WTC11 (cell line): ENCODE measurements at regions not wholly inside any gene's neighbourhood (a gene's known extent, or its start where the extent isn't known, plus 50 kb on each side); places are given as distances from the start of the nearest gene placed in this dataset.

ENCODE experiments used
- ATAC-seq: fragments of 200-7000 bp; cut with Tn5 transposase; 2 replicates; pipeline ENCODE4 v1.10.0; 2021; ENCODE audit warnings: mild to moderate bottlenecking, moderate library complexity
- CTCF ChIA-PET: fragments of 300-600 bp; sonication (Branson Sonifier 250); formaldehyde crosslinking; loops from one replicate; lab custom pipeline; 2021; ENCODE audit warnings: antibody characterized with exemption; lab: Charles Lee
- POLR2A ChIA-PET: fragments of 350-600 bp; sonication (Branson Sonifier 250); formaldehyde crosslinking; loops from one replicate; lab custom pipeline; 2021; ENCODE audit warnings: antibody characterized with exemption; lab: Charles Lee
- DNase-seq: peaks from one replicate; pipeline ENCODE4 v3.0.0; 2021; ENCODE audit warnings: low spot score
- H3K27ac Mint-ChIP-seq: 2 replicates; pipeline ENCODE4 v1.8.0; 2021; ENCODE audit warnings: mixed read lengths
- H3K27me3 Mint-ChIP-seq: 2 replicates; pipeline ENCODE4 v1.8.0; 2021; ENCODE audit warnings: low read depth, mild to moderate bottlenecking, moderate library complexity, mixed read lengths
- H3K36me3 Mint-ChIP-seq: 2 replicates; pipeline ENCODE4 v1.8.0; 2021; ENCODE audit warnings: mixed read lengths
- H3K4me1 Mint-ChIP-seq: 2 replicates; pipeline ENCODE4 v1.8.0; 2022; ENCODE audit warnings: mixed read lengths
- H3K4me3 Mint-ChIP-seq: 2 replicates; pipeline ENCODE4 v1.8.0; 2021; ENCODE audit warnings: mild to moderate bottlenecking, moderate library complexity, mixed read lengths
- H3K9me3 Mint-ChIP-seq: 2 replicates; pipeline ENCODE4 v1.8.0; 2021; ENCODE audit warnings: mixed read lengths
- ATF1 ChIP-seq: sonication (generic); formaldehyde crosslinking; IDR thresholded peaks from 2 replicates; pipeline ENCODE4 v1.8.1; 2023; ENCODE audit warnings: mild to moderate bottlenecking, moderate library complexity, missing genetic modification reagents
- ATF3 ChIP-seq: sonication (generic); formaldehyde crosslinking; conservative IDR thresholded peaks from 2 replicates; pipeline ENCODE4 v1.8.1; 2022; ENCODE audit warnings: mild to moderate bottlenecking, missing genetic modification reagents
- CTCF ChIP-seq: fragments of 200-600 bp; IDR thresholded peaks from 2 replicates; pipeline ENCODE4 v1.8.0; 2022; ENCODE audit warnings: antibody characterized with exemption
- E2F1 ChIP-seq: sonication (generic); formaldehyde crosslinking; IDR thresholded peaks from 2 replicates; pipeline ENCODE4 v1.8.0; 2022; ENCODE audit warnings: mild to moderate bottlenecking, missing genetic modification reagents
- FOXJ3 ChIP-seq: sonication (generic); formaldehyde crosslinking; IDR thresholded peaks from 2 replicates; pipeline ENCODE4 v1.9.0; 2021; ENCODE audit warnings: missing genetic modification reagents, mild to moderate bottlenecking, borderline replicate concordance
- GABPB1 ChIP-seq: sonication (generic); formaldehyde crosslinking; IDR thresholded peaks from 2 replicates; pipeline ENCODE4 v1.8.1; 2023; ENCODE audit warnings: mild to moderate bottlenecking, missing genetic modification reagents
- GRHL2 ChIP-seq: fragments of 250-450 bp; sonication (Bioruptor Pico); IDR thresholded peaks from 2 replicates; pipeline ENCODE4 v1.8.0; 2022; ENCODE audit warnings: mild to moderate bottlenecking, moderate library complexity; ENCODE audit not compliant: insufficient replicate concordance, severe bottlenecking
- HMGXB4 ChIP-seq: sonication (generic); formaldehyde crosslinking; IDR thresholded peaks from 2 replicates; pipeline ENCODE4 v1.8.1; 2023; ENCODE audit warnings: mild to moderate bottlenecking, moderate library complexity, missing genetic modification reagents
- JUN ChIP-seq: sonication (generic); formaldehyde crosslinking; IDR thresholded peaks from 2 replicates; pipeline ENCODE4 v1.8.0; 2023; ENCODE audit warnings: mild to moderate bottlenecking, missing genetic modification reagents
- MYBL2 ChIP-seq: sonication (generic); formaldehyde crosslinking; IDR thresholded peaks from 2 replicates; pipeline ENCODE4 v1.8.1; 2023; ENCODE audit warnings: mild to moderate bottlenecking, moderate library complexity, missing genetic modification reagents
- NR1H2 ChIP-seq: sonication (generic); formaldehyde crosslinking; IDR thresholded peaks from 2 replicates; pipeline ENCODE4 v1.9.0; 2021; ENCODE audit warnings: mild to moderate bottlenecking, moderate library complexity, missing genetic modification reagents
- RELA ChIP-seq: sonication (generic); formaldehyde crosslinking; IDR thresholded peaks from 2 replicates; pipeline ENCODE4 v1.8.1; 2022; ENCODE audit warnings: missing genetic modification reagents, mild to moderate bottlenecking, borderline replicate concordance
- TCF7 ChIP-seq: sonication (generic); formaldehyde crosslinking; IDR thresholded peaks from 2 replicates; pipeline ENCODE4 v1.8.0; 2022; ENCODE audit warnings: mild to moderate bottlenecking, low read depth, missing genetic modification reagents, moderate library complexity
- ZBTB43 ChIP-seq: sonication (generic); formaldehyde crosslinking; IDR thresholded peaks from 2 replicates; pipeline ENCODE4 v1.8.1; 2023; ENCODE audit warnings: mild to moderate bottlenecking, missing genetic modification reagents
- ZNF232 ChIP-seq: sonication (generic); formaldehyde crosslinking; IDR thresholded peaks from 2 replicates; pipeline ENCODE4 v1.8.0; 2022; ENCODE audit warnings: mild to moderate bottlenecking, missing genetic modification reagents
- ZNF396 ChIP-seq: fragments of 250-450 bp; sonication (Bioruptor Pico); IDR thresholded peaks from 2 replicates; pipeline ENCODE4 v1.8.0; 2021; ENCODE audit warnings: mild to moderate bottlenecking, moderate library complexity, borderline replicate concordance
- TF ChIP-seq, protein P1 (sequence below): sonication (generic); formaldehyde crosslinking; IDR thresholded peaks from 2 replicates; pipeline ENCODE4 v1.8.1; 2023; ENCODE audit warnings: mild to moderate bottlenecking, missing genetic modification reagents, moderate library complexity
- TF ChIP-seq, protein P2 (sequence below): sonication (generic); formaldehyde crosslinking; IDR thresholded peaks from 2 replicates; pipeline ENCODE4 v1.8.1; 2023; ENCODE audit warnings: mild to moderate bottlenecking, missing genetic modification reagents
- TF ChIP-seq, protein P3 (sequence below): fragments of 250-450 bp; sonication (Bioruptor Pico); IDR thresholded peaks from 2 replicates; pipeline ENCODE4 v1.9.0; 2021; ENCODE audit warnings: mild to moderate bottlenecking, borderline replicate concordance

DNA sequence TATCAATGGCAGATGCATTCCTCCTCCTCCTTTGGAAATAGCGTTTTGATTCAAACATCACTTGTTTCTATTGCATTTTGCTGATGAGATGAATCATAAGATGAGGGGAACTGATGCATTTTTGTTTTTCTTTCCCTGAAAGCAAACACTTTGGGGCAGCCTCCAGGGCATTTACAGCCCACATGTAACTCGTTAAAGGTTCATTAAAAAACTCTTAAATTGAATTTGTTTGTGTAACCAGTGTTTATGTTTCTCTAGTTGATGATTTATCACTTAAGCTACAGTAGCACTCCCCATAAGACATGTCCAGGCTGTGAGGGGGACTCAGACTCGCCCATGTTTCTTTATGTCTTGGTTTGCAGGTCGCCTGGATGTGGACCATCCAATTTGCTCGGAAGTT, 246.1 kb upstream of the ANKH start:
- POLR2A ChIA-PET: no interaction called here
- 0 out of 2 replicates have a peak, but pooled peaks cover 3% of the 10 kb centered on the region for H3K4me1 Mint-ChIP-seq
- no peak for TF ChIP-seq ZBTB43 (CRISPR knock-in tag)
- DNase-seq: no peak
- H3K27me3 Mint-ChIP-seq: no peaks in the 10 kb centered on the region; the same call in 1 of the 2 replicates
- H3K27ac Mint-ChIP-seq: no peak overlapping the region
- H3K4me3 Mint-ChIP-seq: no peak overlapping the region
- H3K36me3 Mint-ChIP-seq: peaks cover 15% of the 10 kb centered on the region
- CTCF ChIA-PET: interaction anchor here (1.3 to 1.7 kb wide), 1 partner anchor 12 kb away, joined by 5 to 9 read pairs; no protein-coding TSS in a partner anchor
- peaks cover 21% of the 10 kb centered on the region for H3K9me3 Mint-ChIP-seq
- no peak for ATAC-seq

DNA sequence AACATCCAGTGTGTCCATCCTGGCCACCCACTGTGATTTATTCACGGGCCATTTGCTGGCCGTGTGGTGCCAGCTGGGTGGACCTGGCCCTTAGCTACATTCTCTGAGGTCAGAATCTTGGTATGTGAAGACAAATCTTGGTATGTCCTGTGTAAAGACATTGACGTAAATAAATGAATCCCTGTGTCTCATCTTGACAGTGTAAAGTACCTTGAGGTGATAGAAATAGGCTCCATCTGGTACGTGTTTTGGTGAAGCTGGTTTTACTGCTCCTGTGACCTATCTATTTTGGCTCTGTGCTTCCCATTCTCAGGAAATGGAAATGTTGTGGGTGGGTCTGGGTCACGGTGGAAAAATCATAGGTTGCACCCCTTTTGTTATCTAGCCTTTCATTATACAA, 245.4 kb upstream of the ANKH start:
- Mint-ChIP-seq H3K4me3 (no peak overlapping the region), H3K36me3 (peaks cover 12% of the 10 kb centered on the region), H3K9me3 (peaks cover 17% of the 10 kb centered on the region), H3K4me1 (0 out of 2 replicates have a peak, but pooled peaks cover 3% of the 10 kb centered on the region), H3K27ac (no peak overlapping the region), H3K27me3 (no peaks in the 10 kb centered on the region; the same call in 1 of the 2 replicates)
- POLR2A ChIA-PET: no interaction called here
- CTCF ChIA-PET: interaction anchor here (1.3 kb wide), 1 partner anchor 11 kb away, joined by 9 read pairs; no protein-coding TSS in a partner anchor
- DNase-seq (no peak), ATAC-seq (no peak)
- TF ChIP-seq, protein P1, sequence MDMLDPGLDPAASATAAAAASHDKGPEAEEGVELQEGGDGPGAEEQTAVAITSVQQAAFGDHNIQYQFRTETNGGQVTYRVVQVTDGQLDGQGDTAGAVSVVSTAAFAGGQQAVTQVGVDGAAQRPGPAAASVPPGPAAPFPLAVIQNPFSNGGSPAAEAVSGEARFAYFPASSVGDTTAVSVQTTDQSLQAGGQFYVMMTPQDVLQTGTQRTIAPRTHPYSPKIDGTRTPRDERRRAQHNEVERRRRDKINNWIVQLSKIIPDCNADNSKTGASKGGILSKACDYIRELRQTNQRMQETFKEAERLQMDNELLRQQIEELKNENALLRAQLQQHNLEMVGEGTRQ (CRISPR knock-in tag): no peak
- TF ChIP-seq TCF7: no peak
- no peak for TF ChIP-seq HMGXB4 (CRISPR knock-in tag)
- no peak for TF ChIP-seq NR1H2 (CRISPR knock-in tag)
- no peak for TF ChIP-seq GABPB1 (CRISPR knock-in tag)
- TF ChIP-seq ATF3 (CRISPR knock-in tag): no peak
- TF ChIP-seq RELA (CRISPR knock-in tag): no peak
- TF ChIP-seq JUN: no peak
- TF ChIP-seq MYBL2 (CRISPR knock-in tag): no peak
- TF ChIP-seq ZNF232 (CRISPR knock-in tag): no peak
- no peak for TF ChIP-seq E2F1 (CRISPR knock-in tag)
- TF ChIP-seq GRHL2 (CRISPR knock-in tag): no peak
- TF ChIP-seq, protein P2, sequence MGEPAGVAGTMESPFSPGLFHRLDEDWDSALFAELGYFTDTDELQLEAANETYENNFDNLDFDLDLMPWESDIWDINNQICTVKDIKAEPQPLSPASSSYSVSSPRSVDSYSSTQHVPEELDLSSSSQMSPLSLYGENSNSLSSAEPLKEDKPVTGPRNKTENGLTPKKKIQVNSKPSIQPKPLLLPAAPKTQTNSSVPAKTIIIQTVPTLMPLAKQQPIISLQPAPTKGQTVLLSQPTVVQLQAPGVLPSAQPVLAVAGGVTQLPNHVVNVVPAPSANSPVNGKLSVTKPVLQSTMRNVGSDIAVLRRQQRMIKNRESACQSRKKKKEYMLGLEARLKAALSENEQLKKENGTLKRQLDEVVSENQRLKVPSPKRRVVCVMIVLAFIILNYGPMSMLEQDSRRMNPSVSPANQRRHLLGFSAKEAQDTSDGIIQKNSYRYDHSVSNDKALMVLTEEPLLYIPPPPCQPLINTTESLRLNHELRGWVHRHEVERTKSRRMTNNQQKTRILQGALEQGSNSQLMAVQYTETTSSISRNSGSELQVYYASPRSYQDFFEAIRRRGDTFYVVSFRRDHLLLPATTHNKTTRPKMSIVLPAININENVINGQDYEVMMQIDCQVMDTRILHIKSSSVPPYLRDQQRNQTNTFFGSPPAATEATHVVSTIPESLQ (CRISPR knock-in tag): no peak
- no peak for TF ChIP-seq ZNF396 (CRISPR knock-in tag)
- TF ChIP-seq, protein P3, sequence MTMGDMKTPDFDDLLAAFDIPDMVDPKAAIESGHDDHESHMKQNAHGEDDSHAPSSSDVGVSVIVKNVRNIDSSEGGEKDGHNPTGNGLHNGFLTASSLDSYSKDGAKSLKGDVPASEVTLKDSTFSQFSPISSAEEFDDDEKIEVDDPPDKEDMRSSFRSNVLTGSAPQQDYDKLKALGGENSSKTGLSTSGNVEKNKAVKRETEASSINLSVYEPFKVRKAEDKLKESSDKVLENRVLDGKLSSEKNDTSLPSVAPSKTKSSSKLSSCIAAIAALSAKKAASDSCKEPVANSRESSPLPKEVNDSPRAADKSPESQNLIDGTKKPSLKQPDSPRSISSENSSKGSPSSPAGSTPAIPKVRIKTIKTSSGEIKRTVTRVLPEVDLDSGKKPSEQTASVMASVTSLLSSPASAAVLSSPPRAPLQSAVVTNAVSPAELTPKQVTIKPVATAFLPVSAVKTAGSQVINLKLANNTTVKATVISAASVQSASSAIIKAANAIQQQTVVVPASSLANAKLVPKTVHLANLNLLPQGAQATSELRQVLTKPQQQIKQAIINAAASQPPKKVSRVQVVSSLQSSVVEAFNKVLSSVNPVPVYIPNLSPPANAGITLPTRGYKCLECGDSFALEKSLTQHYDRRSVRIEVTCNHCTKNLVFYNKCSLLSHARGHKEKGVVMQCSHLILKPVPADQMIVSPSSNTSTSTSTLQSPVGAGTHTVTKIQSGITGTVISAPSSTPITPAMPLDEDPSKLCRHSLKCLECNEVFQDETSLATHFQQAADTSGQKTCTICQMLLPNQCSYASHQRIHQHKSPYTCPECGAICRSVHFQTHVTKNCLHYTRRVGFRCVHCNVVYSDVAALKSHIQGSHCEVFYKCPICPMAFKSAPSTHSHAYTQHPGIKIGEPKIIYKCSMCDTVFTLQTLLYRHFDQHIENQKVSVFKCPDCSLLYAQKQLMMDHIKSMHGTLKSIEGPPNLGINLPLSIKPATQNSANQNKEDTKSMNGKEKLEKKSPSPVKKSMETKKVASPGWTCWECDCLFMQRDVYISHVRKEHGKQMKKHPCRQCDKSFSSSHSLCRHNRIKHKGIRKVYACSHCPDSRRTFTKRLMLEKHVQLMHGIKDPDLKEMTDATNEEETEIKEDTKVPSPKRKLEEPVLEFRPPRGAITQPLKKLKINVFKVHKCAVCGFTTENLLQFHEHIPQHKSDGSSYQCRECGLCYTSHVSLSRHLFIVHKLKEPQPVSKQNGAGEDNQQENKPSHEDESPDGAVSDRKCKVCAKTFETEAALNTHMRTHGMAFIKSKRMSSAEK (CRISPR knock-in tag): no peak
- TF ChIP-seq FOXJ3 (CRISPR knock-in tag): no peak
- no peak for TF ChIP-seq ATF1
- no peak for TF ChIP-seq CTCF
